H1 (cell line): ENCODE measurements at regions not wholly inside any gene's neighbourhood (a gene's known extent, or its start where the extent isn't known, plus 50 kb on each side); places are given as distances from the start of the nearest gene placed in this dataset.

Source experiments
- CTCF ChIA-PET: fragments of 300-600 bp; sonication (Branson Sonifier 250); formaldehyde crosslinking; loops from one replicate; lab custom pipeline; 2021; ENCODE audit not compliant: partially characterized antibody; lab: Charles Lee
- POLR2A ChIA-PET: fragments of 300-600 bp; sonication (Branson Sonifier 250); formaldehyde crosslinking; loops from one replicate; lab custom pipeline; 2021; ENCODE audit warnings: inconsistent platforms; ENCODE audit not compliant: partially characterized antibody; lab: Charles Lee
- DNase-seq, 2 experiments: peaks; one replicate each; pipeline versions ENCODE4 v3.0.0 to v3.0.0-alpha.2; 2010 to 2022; ENCODE audit warnings: low spot score in 2 of 2, low read depth in 1 of 2, mixed read lengths in 1 of 2
- FAIRE-seq: peaks from 2 replicates; lab custom pipeline; 2011; peaks lifted over from hg19 to GRCh38; lab: Jason Lieb, UNC
- H2AFZ ChIP-seq: 2 replicates; pipeline ENCODE4 v1.8.1; 2012; ENCODE audit warnings: low read length, inconsistent platforms
- H2AK5ac ChIP-seq: 2 replicates; pipeline ENCODE4 v1.6.1; 2013; ENCODE audit warnings: low read depth, low read length
- H2BK120ac ChIP-seq: replicated peaks from 2 replicates; pipeline ENCODE3; 2013; ENCODE audit warnings: low read depth, low read length, inconsistent platforms
- H2BK12ac ChIP-seq: 2 replicates; pipeline ENCODE4 v1.6.1; 2013; ENCODE audit warnings: low read depth, low read length
- H2BK15ac ChIP-seq: 2 replicates; pipeline ENCODE4 v1.6.1; 2013; ENCODE audit warnings: low read length
- H2BK20ac ChIP-seq: 2 replicates; pipeline ENCODE4 v1.6.1; 2013; ENCODE audit warnings: low read length
- H2BK5ac ChIP-seq: 2 replicates; pipeline ENCODE4 v1.6.1; 2013; ENCODE audit warnings: low read depth, low read length
- H3K14ac ChIP-seq: 2 replicates; pipeline ENCODE4 v1.6.1; 2013; ENCODE audit warnings: inconsistent platforms; ENCODE audit not compliant: insufficient read length
- H3K18ac ChIP-seq: 2 replicates; pipeline ENCODE4 v1.6.1; 2013; ENCODE audit warnings: low read length; ENCODE audit errors: extremely low read depth
- H3K23ac ChIP-seq: 2 replicates; pipeline ENCODE4 v1.6.1; 2013; ENCODE audit warnings: inconsistent platforms; ENCODE audit not compliant: insufficient read length
- H3K23me2 ChIP-seq: 2 replicates; pipeline ENCODE4 v1.6.1; 2013; ENCODE audit warnings: low read depth, low read length
- H3K27ac ChIP-seq: 2 replicates; pipeline ENCODE4 v1.6.1; 2011; ENCODE audit warnings: low read depth, low read length, inconsistent platforms
- H3K27me3 ChIP-seq, 4 experiments: replicated peaks in 1 of 4; 1 replicate in 1 of 4; 2 replicates in 3 of 4; pipeline versions ENCODE4 v1.6.1 to v1.8.1; 2011 to 2013; ENCODE audit warnings: low read length in 3 of 4, mild to moderate bottlenecking in 3 of 4, inconsistent platforms in 2 of 4, mixed read lengths in 2 of 4, moderate library complexity in 1 of 4; ENCODE audit not compliant: control insufficient read depth in 3 of 4, insufficient read depth in 3 of 4; ENCODE audit errors: extremely low read depth in 1 of 4
- H3K36me3 ChIP-seq, 4 experiments: 2 replicates each; pipeline versions ENCODE4 v1.6.1 to v1.8.1; 2011 to 2013; ENCODE audit warnings: mild to moderate bottlenecking in 4 of 4, low read length in 3 of 4, moderate library complexity in 2 of 4, control low read depth in 1 of 4, inconsistent platforms in 1 of 4; ENCODE audit not compliant: insufficient read depth in 4 of 4, control insufficient read depth in 2 of 4
- H3K4ac ChIP-seq: replicated peaks from 2 replicates; pipeline ENCODE3; 2013; ENCODE audit warnings: low read length, low read depth, mixed read lengths, inconsistent platforms; ENCODE audit not compliant: insufficient read length
- H3K4me1 ChIP-seq, 4 experiments: replicated peaks in 1 of 4; 1 replicate in 1 of 4; 2 replicates in 3 of 4; pipeline versions ENCODE4 v1.6.1 to v1.8.1; 2011 to 2013; ENCODE audit warnings: low read length in 3 of 4, inconsistent platforms in 2 of 4, mixed read lengths in 1 of 4; ENCODE audit not compliant: insufficient read depth in 4 of 4, control insufficient read depth in 3 of 4
- H3K4me2 ChIP-seq, 2 experiments: 2 replicates each; pipeline versions ENCODE4 v1.6.1 to v1.8.1; 2011 to 2013; ENCODE audit warnings: low read depth in 2 of 2, low read length in 2 of 2, control low read depth in 1 of 2, inconsistent platforms in 1 of 2, mild to moderate bottlenecking in 1 of 2; ENCODE audit not compliant: insufficient read depth in 1 of 2
- H3K4me3 ChIP-seq, 4 experiments: fragments of 200-600, 300-600 bp in 1 of 4; sonication (generic), shearing (Covaris generic), sonication (Bioruptor Twin) in 1 of 4; 2 replicates each; pipeline versions ENCODE4 v1.5.1 to v1.8.1; 2011 to 2016; ENCODE audit warnings: low read length in 4 of 4, low read depth in 3 of 4, control low read depth in 2 of 4, inconsistent platforms in 2 of 4, mild to moderate bottlenecking in 2 of 4, mixed read lengths in 1 of 4, moderate library complexity in 1 of 4; ENCODE audit not compliant: insufficient read depth in 2 of 4; ENCODE audit errors: extremely low read depth in 1 of 4
- H3K56ac ChIP-seq: replicated peaks from 2 replicates; pipeline ENCODE3; 2013; ENCODE audit warnings: low read depth, mild to moderate bottlenecking, mixed read lengths, low read length, inconsistent platforms; ENCODE audit not compliant: insufficient read length
- H3K79me1 ChIP-seq: 2 replicates; pipeline ENCODE4 v1.6.1; 2013; ENCODE audit warnings: low read depth, low read length, control low read depth
- H3K79me2 ChIP-seq, 2 experiments: 2 replicates each; pipeline versions ENCODE4 v1.6.1 to v1.8.1; 2012 to 2013; ENCODE audit warnings: low read length in 2 of 2, mild to moderate bottlenecking in 2 of 2, inconsistent platforms in 1 of 2; ENCODE audit not compliant: insufficient read depth in 2 of 2, control insufficient read depth in 1 of 2
- H3K9ac ChIP-seq, 4 experiments: replicated peaks in 1 of 4; 1 replicate in 1 of 4; 2 replicates in 3 of 4; pipeline versions ENCODE4 v1.6.1 to v1.8.1; 2011 to 2013; ENCODE audit warnings: low read depth in 3 of 4, low read length in 3 of 4, control low read depth in 2 of 4, mild to moderate bottlenecking in 2 of 4, moderate library complexity in 2 of 4, inconsistent platforms in 1 of 4; ENCODE audit errors: extremely low read depth in 1 of 4
- H3K9me3 ChIP-seq, 2 experiments: 2 replicates each; pipeline versions ENCODE4 v1.6.1 to v1.8.1; 2012 to 2013; ENCODE audit warnings: mild to moderate bottlenecking in 2 of 2, moderate library complexity in 2 of 2, control low read depth in 1 of 2, inconsistent platforms in 1 of 2, low read depth in 1 of 2, low read length in 1 of 2, mixed read lengths in 1 of 2; ENCODE audit not compliant: insufficient read depth in 2 of 2
- H4K20me1 ChIP-seq, 2 experiments: replicated peaks in 1 of 2; 2 replicates each; pipeline versions ENCODE3 to v1.8.1; 2011 to 2013; ENCODE audit warnings: inconsistent platforms in 2 of 2, low read length in 2 of 2, mild to moderate bottlenecking in 1 of 2; ENCODE audit not compliant: insufficient read depth in 2 of 2, control insufficient read depth in 1 of 2
- H4K5ac ChIP-seq: 2 replicates; pipeline ENCODE4 v1.6.1; 2013; ENCODE audit warnings: low read length, low read depth, mixed read lengths, inconsistent platforms; ENCODE audit not compliant: insufficient read length
- H4K8ac ChIP-seq: 2 replicates; pipeline ENCODE4 v1.8.0; 2013; ENCODE audit warnings: mild to moderate bottlenecking, moderate library complexity, low read length, inconsistent platforms; ENCODE audit not compliant: insufficient read depth; ENCODE audit errors: extremely low read depth
- H4K91ac ChIP-seq: replicated peaks from 2 replicates; pipeline ENCODE3; 2013; ENCODE audit warnings: low read length, mixed read lengths, inconsistent platforms; ENCODE audit not compliant: insufficient read length
- CEBPB ChIP-seq: IDR thresholded peaks from 2 replicates; pipeline ENCODE4 v1.6.1; 2012; ENCODE audit warnings: low read depth, low read length
- CTBP2 ChIP-seq: IDR thresholded peaks from 2 replicates; pipeline ENCODE4 v1.7.0; 2011; ENCODE audit warnings: borderline replicate concordance, mild to moderate bottlenecking, moderate library complexity, mixed read lengths, low read length; ENCODE audit not compliant: insufficient read depth, insufficient read length
- MAFK ChIP-seq: IDR thresholded peaks from 2 replicates; pipeline ENCODE4 v1.6.1; 2012; ENCODE audit warnings: low read depth, mild to moderate bottlenecking, improper control_type of control experiment, low read length
- NANOG ChIP-seq: IDR thresholded peaks from 2 replicates; pipeline ENCODE4 v1.6.1; 2011; ENCODE audit warnings: low read length, low read depth, mild to moderate bottlenecking, inconsistent platforms; ENCODE audit not compliant: insufficient read depth, poor library complexity, severe bottlenecking
- POLR2A ChIP-seq, 2 experiments: IDR thresholded peaks; 1 replicate in 1 of 2; 2 replicates in 1 of 2; pipeline ENCODE4 v1.6.1; 2011; ENCODE audit warnings: low read depth in 2 of 2, low read length in 2 of 2, mild to moderate bottlenecking in 2 of 2; ENCODE audit errors: control extremely low read depth in 1 of 2
- POU5F1 ChIP-seq: IDR thresholded peaks from 2 replicates; pipeline ENCODE4 v1.6.1; 2011; ENCODE audit warnings: low read depth, mild to moderate bottlenecking, low read length, moderate library complexity
- RXRA ChIP-seq: IDR thresholded peaks from 2 replicates; pipeline ENCODE4 v1.6.1; 2011; ENCODE audit warnings: low read depth, mild to moderate bottlenecking, low read length, moderate library complexity; ENCODE audit not compliant: insufficient read depth
- TBP ChIP-seq: IDR thresholded peaks from 2 replicates; pipeline ENCODE4 v1.6.1; 2011; ENCODE audit warnings: low read depth, low read length, improper control_type of control experiment
- TEAD4 ChIP-seq: IDR thresholded peaks from 2 replicates; pipeline ENCODE4 v1.6.1; 2012; ENCODE audit warnings: low read depth, low read length, inconsistent platforms, mixed read lengths
- WGBS, 2 experiments: shearing (Covaris generic) in 1 of 2; methylation state at CpG; one replicate each; pipeline versions ENCODE4 v1.1.6 to v1.1.7; 2013 to 2015; ENCODE audit warnings: low lambda C conversion rate in 2 of 2, mixed read lengths in 2 of 2, inconsistent platforms in 1 of 2, low coverage in 1 of 2, missing lambda C conversion rate in 1 of 2; ENCODE audit not compliant: insufficient replicate concordance in 2 of 2, insufficient coverage in 1 of 2, insufficient read length in 1 of 2; ENCODE audit errors: extremely low coverage in 1 of 2, missing lambda C conversion rate in 1 of 2; 5-methylcytosine and 5-hydroxymethylcytosine counted together
- TF ChIP-seq, protein P1 (sequence below): IDR thresholded peaks from 2 replicates; pipeline ENCODE4 v1.6.1; 2012; ENCODE audit warnings: low read length, inconsistent platforms

DNA sequence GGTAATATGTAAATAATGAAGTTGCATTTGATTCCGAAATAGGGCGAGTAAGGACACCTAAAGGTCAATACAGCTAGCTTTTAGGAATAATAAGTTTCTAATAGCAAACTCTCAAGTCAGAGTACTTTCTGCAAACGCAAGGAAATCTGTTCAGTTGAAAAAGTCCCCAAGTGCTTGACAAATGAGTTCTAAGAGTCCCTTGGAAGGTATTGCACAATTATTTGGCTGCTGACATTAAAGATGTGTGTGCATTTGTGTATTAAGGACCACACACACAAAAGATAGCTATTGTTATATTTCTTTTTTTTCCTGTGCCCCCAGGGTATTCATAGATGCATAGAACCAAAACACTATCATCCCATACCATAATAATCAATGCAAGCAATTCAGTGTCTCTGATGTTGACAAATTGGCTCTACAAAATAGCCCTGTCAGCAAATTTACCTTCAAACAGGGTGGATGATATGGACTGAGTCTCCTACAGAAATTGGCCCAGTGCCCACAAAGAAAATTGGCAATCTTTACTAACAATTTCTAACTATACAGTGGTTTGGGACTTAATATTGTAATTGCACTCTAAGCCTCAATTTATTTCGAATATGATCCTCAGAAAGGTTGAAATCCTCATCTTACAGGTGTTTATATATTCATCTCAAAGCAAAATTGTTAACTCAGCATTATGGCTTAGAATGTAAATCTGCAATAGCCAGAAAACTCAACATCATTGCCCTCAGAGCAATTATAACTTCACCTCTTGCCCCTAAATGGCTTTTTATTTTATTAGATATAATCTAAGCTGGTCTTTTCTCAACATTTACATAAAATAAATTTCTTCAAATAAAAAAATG is 827.2 kb downstream of the MAT2B start:
- no peak overlapping the region for H4K8ac ChIP-seq
- H4K5ac ChIP-seq = no peak overlapping the region
- H3K9ac ChIP-seq = no peak overlapping the region
- H4K91ac ChIP-seq = no peak overlapping the region
- 90 to 100% methylated on average over 2 to 4 of the region's 4 CpGs for WGBS, 2 experiments
- H3K4ac ChIP-seq = no peak overlapping the region
- no peak overlapping the region for H3K27ac ChIP-seq
- H2AFZ ChIP-seq = no peak overlapping the region
- H3K79me2 ChIP-seq = no peaks in the 10 kb centered on the region
- FAIRE-seq (no peak), DNase-seq (no peak)
- no peak overlapping the region for H2BK12ac ChIP-seq
- no peaks in the 10 kb centered on the region for H3K79me1 ChIP-seq
- H3K56ac ChIP-seq = no peak overlapping the region
- TF ChIP-seq TBP (no peak), POU5F1 (no peak), TEAD4 (no peak), CTBP2 (no peak), NANOG (no peak), RXRA (no peak), POLR2A (IDR thresholded peaks at IDR 0.05; ENCODE audit: control extremely low read depth in 1 of 2, low read depth in 2 of 2, low read length in 2 of 2) (no peak), MAFK (peak; percentile 93), CEBPB (peak; percentile 39; the same call in 1 of the 2 replicates)
- TF ChIP-seq, protein P1, sequence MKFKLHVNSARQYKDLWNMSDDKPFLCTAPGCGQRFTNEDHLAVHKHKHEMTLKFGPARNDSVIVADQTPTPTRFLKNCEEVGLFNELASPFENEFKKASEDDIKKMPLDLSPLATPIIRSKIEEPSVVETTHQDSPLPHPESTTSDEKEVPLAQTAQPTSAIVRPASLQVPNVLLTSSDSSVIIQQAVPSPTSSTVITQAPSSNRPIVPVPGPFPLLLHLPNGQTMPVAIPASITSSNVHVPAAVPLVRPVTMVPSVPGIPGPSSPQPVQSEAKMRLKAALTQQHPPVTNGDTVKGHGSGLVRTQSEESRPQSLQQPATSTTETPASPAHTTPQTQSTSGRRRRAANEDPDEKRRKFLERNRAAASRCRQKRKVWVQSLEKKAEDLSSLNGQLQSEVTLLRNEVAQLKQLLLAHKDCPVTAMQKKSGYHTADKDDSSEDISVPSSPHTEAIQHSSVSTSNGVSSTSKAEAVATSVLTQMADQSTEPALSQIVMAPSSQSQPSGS = no peak
- H2BK15ac ChIP-seq = no peak overlapping the region
- H2BK5ac ChIP-seq = no peak overlapping the region
- no peaks in the 10 kb centered on the region for H4K20me1 ChIP-seq
- H3K4me2 ChIP-seq = no peak overlapping the region
- H3K4me3 ChIP-seq = no peak overlapping the region
- no peak overlapping the region for H2BK20ac ChIP-seq
- no peak overlapping the region for H3K14ac ChIP-seq
- no peaks in the 10 kb centered on the region for H3K23me2 ChIP-seq
- H3K36me3 ChIP-seq = no peaks in the 10 kb centered on the region
- H3K27me3 ChIP-seq = no peaks in the 10 kb centered on the region
- no peak overlapping the region for H2BK120ac ChIP-seq
- CTCF ChIA-PET = no interaction called here
- H2AK5ac ChIP-seq = no peak overlapping the region
- no peak overlapping the region for H3K18ac ChIP-seq
- no peaks in the 10 kb centered on the region for H3K9me3 ChIP-seq
- POLR2A ChIA-PET = no interaction called here
- no peaks in the 10 kb centered on the region for H3K4me1 ChIP-seq
- no peak overlapping the region for H3K23ac ChIP-seq
